Fibroblast of the aortic adventitia (primary cell): ENCODE measurements at regions not wholly inside any gene's neighbourhood (a gene's known extent, or its start where the extent isn't known, plus 50 kb on each side); places are given as distances from the start of the nearest gene placed in this dataset.
"Not testable (repeated sequence)": the region's sequence is repeated elsewhere in the genome, so short reads cannot be mapped to it uniquely, and the experiment has no call there.

Experiments used
- DNase-seq: peaks from one replicate; pipeline ENCODE4 v3.0.0-alpha.2; 2010; ENCODE audit warnings: low read depth
- H3K4me3 ChIP-seq: 2 replicates; pipeline ENCODE4 v1.5.1; 2011; ENCODE audit warnings: low read depth, mild to moderate bottlenecking, control low read depth, low read length, moderate library complexity
- TF ChIP-seq, protein P1 (sequence below): IDR thresholded peaks from 2 replicates; pipeline ENCODE4 v1.5.1; 2011; ENCODE audit warnings: mild to moderate bottlenecking, low read length, control low read depth, inconsistent platforms; ENCODE audit not compliant: insufficient read depth

GRCh38 chrX:96591421-96591820 lies 93.2 kb upstream of the DIAPH2 start:
- H3K4me3 ChIP-seq: no peak overlapping the region
- no peak for DNase-seq
- TF ChIP-seq, protein P1, sequence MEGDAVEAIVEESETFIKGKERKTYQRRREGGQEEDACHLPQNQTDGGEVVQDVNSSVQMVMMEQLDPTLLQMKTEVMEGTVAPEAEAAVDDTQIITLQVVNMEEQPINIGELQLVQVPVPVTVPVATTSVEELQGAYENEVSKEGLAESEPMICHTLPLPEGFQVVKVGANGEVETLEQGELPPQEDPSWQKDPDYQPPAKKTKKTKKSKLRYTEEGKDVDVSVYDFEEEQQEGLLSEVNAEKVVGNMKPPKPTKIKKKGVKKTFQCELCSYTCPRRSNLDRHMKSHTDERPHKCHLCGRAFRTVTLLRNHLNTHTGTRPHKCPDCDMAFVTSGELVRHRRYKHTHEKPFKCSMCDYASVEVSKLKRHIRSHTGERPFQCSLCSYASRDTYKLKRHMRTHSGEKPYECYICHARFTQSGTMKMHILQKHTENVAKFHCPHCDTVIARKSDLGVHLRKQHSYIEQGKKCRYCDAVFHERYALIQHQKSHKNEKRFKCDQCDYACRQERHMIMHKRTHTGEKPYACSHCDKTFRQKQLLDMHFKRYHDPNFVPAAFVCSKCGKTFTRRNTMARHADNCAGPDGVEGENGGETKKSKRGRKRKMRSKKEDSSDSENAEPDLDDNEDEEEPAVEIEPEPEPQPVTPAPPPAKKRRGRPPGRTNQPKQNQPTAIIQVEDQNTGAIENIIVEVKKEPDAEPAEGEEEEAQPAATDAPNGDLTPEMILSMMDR: no peak

DNA sequence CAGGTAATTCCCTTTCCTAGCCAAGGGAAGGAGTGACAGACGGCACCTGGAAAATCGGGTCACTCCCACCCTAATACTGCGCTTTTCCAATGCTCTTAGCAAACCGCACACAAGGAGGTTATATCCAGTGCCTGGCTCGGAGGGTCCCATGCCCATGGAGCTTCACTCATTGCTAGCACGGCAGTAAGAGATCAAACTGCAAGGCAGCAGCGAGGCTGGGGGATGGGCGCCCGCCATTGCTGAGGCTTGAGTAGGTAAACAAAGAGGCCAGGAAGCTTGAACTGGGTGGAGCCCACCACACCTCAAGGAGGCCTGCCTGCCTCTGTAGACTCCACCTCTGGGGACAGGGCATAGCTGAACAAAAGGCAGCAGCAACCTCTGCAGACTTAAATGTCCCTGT lies 86.8 kb upstream of the DIAPH2 start:
- DNase-seq, H3K4me3 ChIP-seq: not testable (repeated sequence)

DNA sequence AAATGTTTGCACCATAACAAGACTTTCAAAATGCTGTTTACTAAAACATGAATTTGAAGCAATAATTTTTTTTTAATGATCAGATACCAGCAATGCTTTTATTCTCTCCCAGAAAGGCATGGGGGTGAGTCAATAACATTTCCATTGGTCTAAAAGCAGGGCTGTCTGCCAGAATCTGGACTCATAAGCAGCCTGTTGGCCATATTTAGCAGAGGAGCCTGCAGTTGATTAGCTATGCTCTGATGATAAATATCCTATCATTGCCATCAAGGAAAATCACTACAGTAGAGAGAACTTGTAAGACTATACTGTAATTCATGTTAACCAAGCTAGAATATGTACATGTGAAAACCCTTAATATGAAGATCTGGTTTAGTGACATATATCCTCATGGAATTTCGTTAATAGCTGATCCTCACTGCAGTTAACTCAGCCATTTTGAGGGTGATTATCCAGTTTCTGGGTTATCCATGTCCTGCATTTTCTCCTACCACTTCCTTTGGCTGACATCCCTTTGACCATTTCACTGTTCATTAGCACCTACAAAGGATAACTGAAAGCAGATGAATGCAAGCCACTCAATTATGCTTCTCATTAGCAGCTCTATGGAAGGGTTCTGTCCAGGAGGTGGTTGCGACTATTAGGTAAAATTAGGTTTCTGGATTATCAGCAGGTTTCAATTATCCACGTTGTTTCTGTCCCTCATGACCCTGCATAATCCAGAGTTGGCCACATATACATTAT lies 72.9 kb upstream of the DIAPH2 start:
- TF ChIP-seq, protein P1: no peak
- H3K4me3 ChIP-seq: no peak overlapping the region
- peak; percentile 57 for DNase-seq

GRCh38 chrX:96615448-96615847 lies 69.2 kb upstream of the DIAPH2 start:
- H3K4me3 ChIP-seq: no peak overlapping the region
- TF ChIP-seq, protein P1: no peak
- DNase-seq: peak; percentile 15

GRCh38 chrX:96619588-96619987 lies 65.1 kb upstream of the DIAPH2 start:
- peak; percentile 55 for DNase-seq
- TF ChIP-seq, protein P1: no peak
- no peak overlapping the region for H3K4me3 ChIP-seq

- peak; percentile 58 for DNase-seq
- H3K4me3 ChIP-seq: no peak overlapping the region
- TF ChIP-seq, protein P1: no peak
Measured at GRCh38 chrX:96621811-96622210, 62.8 kb upstream of the DIAPH2 start.
